NCI-H748 treated with DMSO at 0.1 percent for 48 hours (cell line): ENCODE measurements at regions not wholly inside any gene's neighbourhood (a gene's known extent, or its start where the extent isn't known, plus 50 kb on each side); places are given as distances from the start of the nearest gene placed in this dataset.

Source experiments
- DNase-seq: peaks from one replicate; lab custom pipeline; 2025; lab: John Stamatoyannopoulos, UW

DNA sequence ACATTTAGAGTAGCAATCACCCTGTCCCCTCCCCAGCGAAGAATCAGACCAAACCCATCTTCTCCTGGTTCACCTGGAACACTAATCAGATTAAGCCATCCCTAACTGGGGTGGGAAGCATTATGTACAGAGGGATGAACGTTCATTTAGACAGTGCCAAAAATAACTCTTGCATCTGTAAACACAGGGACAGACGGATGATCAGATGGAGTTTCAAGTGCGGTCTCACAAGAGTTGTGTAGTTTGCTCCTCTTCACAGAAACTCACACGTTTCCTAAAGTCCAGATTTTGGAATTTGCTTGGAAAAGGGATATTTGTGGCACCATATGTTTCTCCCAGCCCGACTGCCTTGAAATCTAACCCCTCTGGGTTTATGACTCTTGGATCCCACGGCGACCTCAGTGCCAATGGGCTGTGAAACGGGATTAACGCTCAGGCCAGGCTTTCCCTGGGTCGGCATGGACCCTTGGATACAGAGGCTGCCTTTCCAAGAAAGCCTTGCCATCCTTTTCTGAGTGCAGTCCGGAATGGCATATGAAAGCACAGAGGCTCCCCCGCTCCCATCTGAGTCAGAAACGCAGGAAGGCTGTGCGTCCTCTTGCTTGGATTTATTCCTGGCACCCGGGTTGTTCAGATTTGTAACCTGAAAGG lies 293.2 kb upstream of the HABP2 start:
- no peak for DNase-seq

DNA sequence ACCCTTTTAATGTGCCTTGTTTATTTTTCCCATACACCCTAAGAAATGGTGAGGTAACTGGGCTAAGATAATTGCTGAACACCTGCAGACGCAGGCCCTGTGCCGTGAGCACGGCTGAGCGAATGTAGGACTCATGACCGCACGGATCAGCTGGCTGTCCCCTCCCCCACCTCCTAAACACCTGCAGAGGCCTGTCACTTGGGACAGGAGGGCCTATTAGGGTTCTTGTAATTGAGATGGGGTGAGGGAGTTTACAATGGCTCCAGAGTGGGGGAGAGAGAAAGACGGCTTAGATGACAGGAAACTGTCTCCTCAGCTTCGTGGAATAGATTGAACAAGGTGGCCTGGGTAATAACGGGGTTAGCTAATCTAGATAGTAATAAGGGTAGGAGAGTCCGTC lies 291.7 kb upstream of the HABP2 start:
- DNase-seq = no peak

DNA sequence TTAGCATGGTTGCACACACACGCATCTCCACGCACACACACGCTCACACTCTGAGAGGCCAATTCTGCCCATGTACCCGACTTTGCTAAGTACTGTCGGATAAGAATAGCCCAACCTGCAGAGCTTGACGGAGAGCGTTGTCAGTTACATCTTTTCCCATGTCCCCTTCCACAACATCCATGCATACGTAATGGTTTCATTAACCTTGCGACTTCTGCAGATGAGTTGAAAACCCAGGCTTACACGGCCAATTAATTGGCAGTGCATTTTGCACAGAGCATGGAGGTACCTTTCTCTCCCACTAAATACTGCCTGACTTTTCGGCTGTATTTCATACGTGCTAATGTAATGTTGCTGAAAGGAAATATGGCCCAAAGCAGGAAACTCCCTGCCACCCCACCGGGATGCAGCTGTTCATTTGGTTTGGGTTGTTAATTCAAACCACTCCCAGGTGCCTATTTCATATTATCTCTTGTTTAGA lies 291.2 kb upstream of the HABP2 start:
- no peak for DNase-seq

DNA sequence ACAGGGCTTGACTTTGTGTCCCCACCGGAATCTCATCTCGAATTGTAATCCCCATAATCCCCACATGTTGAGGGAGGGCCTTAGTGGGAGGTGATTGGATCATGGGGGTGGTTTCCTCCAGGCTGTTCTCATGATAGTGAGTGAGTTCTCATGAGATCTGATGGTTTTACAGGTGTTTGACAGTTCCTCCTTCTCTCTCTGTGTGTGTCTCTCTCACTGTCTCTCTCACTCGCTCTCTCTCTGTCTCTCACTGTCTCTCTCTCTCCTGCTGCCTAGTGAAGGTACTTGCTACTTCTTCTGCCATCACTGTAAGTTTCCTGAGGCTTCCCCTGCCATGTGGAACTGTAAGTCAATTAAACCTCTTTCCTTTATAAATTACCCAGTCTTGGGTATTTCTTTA lies 289.8 kb upstream of the HABP2 start:
- DNase-seq = no peak

DNA sequence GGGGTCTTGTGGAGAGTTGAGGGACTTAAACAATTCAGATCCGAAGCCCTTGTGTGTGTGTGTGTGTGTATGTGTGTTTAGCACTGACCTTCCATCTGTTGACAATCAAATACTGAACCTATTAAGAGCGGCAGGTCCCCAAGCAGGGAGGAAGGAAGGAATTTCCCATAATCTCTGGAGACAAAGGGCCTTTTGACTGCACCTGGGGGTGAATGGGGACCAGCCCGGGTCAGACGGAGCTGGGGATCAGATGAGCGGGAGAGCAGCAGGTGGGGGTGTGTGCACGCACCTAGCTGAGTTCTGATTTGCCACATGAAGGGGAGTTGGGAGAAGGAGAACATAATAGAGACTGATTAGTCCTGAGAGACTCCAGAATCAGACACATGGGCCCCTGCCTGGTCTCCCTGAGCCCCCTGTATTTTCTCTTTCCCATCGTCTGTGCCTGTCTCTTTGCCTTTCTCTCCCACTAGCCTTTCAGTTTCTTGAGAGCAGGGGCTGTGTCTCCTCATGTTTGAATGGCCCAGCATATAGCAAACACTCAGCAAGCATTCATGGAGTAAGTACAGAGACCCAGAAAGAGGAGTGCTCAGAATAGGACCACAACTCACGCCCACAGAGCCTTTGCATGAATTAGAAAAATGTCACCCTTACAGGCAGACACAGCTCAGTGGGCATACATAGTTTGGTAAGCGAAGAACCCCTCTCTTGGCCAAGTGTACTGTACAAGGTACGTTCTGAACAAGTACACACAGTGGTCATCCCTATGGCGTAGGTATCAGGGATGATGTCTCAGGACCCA lies 288.3 kb upstream of the HABP2 start:
- no peak for DNase-seq

DNA sequence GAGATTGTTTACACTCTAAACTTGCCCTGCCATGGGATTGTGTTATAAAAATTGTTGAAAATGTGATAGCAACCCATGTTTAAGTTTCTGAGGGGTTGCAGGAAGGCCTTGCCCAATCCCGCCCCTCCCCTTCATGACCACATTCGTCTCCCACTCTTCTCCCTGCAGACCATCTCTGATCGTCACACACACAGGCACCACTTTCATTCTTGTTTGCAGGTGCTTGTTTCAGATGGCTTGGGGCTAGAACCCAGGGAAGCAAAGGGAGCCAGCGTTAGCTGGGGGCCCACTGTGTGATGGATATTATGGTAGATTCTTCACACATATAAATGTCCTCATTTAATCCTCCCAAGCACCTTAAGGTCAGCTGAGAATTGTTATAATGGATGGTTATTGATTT lies 286.7 kb upstream of the HABP2 start:
- DNase-seq = no peak

DNA sequence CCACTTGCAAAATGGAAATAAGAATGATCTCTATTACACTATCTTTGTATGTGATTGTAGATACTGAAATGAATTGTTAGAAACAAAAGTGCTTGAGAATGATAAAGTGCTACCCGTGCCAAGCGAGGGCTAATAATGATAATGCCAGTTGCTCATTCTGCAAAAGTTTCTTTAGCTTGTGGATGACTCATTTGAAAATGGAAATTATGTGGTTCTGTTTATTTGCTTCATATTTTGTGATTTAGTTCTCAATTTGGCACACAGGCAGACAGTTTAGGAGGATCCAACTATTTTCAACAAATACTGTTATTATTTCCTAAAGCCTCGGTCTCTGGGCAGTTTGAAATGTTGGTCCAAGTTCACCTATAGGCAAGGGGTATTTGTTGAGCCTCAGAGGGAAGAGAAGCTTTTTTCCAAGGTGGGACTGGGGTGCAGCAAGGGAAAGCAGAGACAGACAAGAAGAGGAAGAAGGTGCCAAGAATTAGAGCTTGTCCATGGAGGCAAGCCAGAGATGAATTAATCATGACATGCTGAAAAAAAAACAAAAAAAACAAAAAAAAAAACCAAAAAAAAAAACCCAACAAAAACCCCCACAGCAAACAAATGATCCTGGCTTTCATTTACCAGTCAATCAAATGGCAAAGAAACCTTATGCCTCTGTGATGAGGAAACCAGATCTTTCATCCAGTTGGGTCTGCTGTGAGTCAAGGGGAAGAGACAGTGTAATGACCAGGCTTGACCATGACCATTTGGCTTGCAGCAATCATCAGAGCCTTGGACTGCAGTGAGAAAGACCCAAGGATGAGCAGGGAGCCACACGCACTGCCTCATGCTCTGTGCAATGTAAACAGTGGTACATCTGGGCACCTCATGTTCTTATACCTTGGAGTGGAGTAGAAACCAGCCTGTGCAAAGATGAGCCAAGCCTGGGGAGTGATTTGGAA lies 285.0 kb upstream of the HABP2 start:
- DNase-seq = no peak

DNA sequence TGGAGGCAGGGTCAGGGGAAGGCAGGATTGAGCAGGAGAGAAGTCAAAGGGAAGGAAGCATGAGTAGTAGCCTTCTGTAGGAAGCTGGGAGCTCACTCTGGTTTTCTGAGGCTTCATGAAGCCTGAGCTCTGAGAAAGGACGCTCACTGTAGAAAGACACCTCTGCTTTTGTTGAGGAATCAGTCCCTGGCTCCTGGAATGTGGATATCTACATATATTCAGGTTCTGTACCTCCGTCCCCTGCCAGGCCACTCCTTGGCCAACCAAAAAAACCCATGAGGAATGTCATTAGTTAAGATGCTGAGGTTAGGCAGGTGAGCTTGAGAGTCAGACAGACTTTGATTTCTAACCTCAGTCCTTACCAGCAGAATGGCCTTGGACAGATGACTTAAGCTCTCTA lies 283.5 kb upstream of the HABP2 start:
- no peak for DNase-seq

DNA sequence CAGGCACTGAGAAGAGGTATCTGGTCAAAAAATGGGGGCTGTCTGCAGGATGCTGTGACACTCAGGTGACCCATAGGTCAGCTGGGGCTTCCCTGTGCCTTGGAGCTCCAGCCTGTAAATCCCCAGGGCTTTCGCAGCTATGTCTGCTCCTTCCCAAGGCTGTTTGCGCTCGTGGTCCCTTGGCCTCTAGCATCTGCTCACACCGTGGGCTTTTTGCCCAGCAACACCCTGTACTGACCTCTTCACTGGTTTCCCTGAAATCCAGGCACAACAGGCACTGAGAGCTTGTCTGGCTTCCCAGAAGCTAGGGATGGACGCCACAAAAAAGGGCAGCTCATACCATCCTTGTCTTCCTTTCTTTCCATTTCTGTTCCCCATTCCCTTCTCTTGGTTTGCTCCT lies 280.3 kb upstream of the HABP2 start:
- no peak for DNase-seq

DNA sequence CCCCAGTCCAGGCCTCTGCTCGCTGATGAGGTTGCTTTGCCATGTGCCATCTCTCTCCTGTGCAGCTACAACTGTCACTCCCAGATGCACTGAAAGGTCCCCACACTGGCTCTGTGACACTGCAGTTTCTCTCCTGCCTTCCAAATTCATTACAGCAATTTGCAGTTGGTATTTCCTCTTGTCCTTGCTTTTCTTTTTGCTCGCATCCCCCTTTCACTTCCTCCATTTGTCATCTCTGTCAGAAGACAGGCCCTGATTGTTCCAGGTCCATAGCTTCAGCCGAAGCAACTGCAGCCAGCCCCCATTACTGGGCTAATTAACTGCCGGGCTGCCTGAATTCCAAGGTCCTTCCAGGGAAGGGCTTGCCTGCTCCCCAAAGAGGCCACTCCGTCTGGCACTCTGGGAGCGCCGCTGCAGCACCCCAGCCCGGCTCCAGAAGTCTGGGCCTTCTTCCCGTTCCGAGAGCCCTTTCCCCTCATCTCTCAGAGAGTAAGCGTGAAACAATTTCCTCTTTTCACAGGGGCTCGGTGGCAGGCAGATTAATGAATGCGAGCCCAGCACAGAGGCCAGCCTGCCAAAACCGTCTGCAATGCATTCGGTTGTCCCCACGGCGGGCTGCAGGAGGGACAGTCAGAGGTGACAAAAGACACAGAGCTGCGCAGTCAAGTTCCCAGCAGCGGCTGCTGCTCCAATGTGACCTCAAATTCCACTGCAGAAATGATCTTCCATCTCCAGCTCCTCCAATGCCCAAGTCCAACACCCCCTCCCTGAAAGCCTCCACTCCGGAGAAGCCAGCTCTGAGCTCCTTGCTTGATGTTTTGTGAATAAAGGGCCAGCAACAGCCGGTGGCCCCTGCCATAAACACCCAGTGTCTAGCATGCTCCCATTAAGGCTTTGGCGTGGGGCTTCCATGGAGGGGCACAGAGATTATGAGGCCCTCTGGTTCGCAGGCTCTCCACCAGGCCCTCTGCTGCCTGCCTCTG lies 279.4 kb upstream of the HABP2 start:
- no peak for DNase-seq

DNA sequence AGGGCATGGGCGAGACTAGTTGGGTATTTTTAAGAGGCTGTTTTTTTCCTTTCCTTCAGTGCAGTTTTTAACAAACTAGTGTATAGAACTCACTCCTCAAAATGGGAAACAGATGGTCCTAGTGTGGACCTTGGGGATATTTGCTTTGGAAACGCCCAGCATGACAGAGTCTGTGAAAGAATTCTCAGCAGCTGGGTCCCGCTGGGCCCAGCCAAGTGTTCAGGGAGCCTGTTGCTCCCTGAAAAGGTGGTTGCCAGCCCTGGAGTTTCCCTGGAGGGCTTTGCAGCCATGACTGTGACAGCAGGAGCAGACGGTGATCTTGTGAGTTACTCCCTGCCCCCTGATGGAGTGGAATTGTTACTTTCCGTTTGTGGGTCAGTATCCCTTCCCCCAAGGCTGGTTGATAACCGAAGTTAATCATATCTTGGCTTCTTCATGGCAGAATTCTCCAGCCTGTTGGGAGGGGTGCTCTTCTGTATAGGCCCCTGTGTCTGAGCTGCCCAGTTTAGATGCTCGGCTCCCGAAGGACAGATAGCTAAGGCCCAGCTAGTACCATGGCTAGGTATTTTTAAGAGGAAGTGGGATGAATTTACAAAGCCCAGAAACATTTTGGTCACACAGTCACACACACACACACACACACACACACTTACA lies 278.6 kb upstream of the HABP2 start:
- no peak for DNase-seq

DNA sequence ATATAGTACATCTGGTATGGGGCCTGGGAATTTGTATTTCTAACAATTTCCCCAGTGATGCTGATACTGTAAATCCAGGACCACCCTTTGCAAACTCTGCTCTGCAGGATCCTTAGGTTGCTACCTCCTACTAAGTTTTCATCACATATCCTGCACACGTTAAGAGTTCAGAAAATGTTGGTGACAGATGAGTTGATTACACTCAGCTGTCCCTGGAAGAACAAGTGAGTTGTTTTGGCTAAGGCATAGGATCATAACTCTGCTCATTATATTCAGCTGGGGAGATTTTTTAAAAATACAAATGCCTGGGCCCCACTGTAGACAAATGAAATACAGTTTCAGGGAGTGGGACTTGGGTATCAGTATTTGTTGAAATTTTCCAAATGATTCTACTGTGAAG lies 274.6 kb upstream of the HABP2 start:
- DNase-seq = no peak

DNA sequence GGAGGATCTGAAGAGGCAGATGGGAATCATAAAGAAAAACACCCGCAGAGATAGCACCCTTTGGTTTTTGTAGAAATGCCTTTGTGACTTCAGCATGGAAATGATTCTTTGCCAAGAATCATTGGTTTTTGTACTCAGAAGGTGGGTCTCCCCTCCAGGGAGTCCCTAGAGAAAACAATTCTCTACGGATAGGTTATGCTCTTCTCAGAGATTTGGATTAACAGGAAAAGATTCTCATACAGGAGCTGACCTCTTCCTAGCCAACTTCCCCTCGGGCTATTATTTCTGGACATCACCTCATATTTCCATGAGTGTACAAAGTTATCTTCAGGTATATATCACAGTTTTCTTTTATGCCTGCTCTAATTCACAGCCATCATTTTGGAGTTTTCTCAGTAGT lies 274.2 kb upstream of the HABP2 start:
- no peak for DNase-seq

DNA sequence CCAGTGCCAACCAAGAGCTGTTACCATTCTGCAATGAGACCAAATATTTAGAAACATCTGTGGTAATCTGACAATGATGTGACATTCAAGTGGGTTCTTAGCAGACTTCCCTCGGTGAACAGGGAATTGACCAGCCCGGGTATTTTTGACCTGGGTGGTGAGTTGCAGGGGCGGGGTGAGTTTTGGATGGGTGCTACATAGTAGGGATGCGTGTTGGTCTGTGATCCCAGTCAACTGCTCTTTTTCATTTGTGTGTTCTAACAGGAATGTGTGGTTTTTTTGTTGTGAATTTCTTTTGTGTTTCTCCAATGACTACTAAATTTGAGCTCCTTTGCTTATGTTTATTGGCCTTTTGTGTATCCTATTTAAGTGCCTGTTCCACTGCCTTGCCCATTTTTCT lies 273.6 kb upstream of the HABP2 start:
- DNase-seq = no peak

DNA sequence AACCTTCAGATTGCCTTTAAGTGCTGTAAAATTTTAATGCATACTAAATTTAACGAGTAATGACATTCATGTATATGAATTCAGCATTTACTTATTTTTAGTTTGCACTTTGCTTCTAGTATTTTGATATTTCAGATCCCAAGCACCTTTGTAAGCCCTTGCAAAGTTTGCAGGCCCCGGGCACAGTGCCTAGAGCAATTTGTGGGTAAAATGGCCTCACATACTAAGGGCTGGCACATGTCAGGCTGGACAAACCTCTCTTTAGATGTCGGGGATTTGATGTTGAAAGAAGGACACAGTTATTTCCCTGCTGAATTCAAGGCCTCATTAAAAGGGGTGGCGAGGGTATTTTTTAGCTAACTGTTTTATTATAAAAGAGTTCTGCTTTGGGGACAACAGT lies 270.3 kb upstream of the HABP2 start:
- DNase-seq = no peak

DNA sequence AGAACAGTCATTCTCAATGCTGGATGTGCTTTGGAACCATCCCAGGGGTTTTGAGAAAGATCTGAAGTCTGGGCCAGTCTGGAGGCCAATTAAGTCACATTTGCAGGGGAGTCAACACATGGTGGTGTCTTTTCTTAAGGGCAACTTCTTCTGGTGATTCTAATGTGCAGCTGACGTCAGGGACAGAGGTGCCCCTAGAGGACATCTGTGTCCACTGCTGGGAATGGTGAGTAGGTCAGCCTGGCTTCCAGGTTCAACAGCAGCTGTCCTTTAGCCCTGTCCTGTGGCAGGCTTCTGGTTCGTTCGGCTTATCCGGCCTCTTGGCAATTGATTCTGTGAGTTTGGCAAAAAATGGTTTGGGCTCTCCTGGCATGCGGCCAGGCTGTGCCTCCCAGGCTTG lies 269.7 kb upstream of the HABP2 start:
- DNase-seq = no peak

DNA sequence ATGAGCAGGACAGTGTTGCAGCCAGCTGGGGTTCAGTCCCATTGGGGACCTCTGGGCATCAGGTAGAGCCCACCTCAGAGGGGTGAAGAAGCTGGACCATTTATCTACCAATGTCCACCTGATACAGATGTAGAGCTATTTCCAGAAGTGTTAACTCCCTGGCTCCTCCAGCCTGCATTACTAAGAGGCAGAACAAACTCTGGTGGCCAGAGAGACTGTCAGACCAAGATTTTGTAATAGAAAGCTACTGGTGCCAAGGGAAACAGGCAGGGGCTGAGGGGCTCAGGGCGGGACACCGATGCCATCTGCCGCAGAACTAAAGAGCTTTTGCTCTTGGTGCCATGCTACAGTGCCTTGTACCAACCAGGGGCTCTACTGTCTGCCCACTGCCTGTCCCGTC lies 268.2 kb upstream of the HABP2 start:
- no peak for DNase-seq

DNA sequence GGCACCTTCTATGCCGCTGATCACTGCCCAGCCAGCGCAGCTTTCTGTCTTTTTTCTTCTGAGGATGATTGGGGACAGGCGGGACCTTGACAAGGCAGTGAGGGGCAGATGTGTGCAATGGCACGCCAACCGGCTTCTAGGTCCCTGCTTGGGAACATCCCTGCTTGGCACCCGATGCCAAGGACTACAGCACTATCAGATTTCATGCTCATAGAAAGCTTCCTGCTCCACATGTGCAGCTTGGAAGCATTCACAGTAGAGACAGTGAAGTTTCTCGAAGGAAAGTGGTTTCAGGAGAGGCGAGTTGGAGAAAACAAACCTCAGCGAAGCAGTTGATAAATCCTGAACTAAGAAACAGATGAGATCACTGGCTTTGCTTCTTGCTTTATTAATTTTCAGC lies 267.5 kb upstream of the HABP2 start:
- DNase-seq = no peak

DNA sequence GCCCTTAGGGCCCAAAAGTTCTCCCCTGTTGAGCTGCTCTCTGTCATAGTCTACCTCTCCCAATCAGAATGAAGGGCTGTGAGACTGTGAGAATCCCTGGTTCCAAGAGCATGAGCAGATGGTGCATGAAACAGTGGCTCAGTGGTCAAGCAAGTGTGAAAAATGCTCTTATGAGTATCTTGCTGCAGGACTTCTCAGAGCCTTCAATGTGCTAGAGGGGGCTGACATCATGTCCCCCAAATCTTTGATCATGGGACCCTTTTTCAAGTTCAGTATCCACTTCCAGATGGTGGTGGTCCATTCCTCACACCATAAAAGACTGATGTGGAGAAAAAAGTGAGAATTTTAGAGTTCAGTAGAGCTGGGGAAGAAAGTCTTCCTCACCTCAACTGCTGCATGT lies 265.3 kb upstream of the HABP2 start:
- DNase-seq = no peak

DNA sequence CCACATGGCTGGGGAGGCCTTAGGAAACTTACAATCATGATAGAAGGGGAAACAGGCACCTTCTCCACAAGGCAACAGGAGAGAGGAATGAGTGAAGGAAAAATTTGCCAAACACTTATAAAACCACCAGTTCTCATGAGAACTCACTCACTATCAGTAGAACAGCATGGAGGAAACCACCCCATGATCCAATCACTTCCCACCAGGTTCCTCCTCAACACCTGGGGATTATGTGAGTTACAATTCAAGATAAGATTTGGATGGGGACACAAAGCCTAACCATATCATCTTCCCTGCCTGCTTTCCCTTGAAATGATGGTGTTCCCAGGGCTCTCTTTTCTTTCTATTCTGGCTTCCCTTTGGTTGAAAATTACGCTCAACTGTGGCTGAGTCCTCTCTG lies 262.7 kb upstream of the HABP2 start:
- DNase-seq = no peak

DNA sequence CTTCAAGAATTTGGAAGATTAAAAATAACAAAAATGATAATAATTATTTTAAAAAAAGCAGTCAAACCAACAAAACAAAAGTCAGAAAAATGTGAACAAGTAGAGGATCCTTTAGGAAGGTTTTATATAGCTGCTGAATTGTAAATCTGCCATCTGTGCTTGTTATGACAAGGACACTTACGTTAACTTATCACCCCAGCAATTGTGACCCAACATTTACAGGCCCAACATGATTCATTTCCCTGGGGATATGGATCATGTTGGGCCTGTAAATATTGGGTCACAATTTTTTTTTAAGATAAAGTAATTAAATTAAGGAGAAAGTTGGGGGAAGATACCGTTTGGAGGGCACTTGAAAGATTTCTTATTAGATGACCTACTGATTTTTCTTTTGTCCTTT lies 261.4 kb upstream of the HABP2 start:
- no peak for DNase-seq
